HCT116 (cell line): ENCODE measurements at regions not wholly inside any gene's neighbourhood (a gene's known extent, or its start where the extent isn't known, plus 50 kb on each side); places are given as distances from the start of the nearest gene placed in this dataset.

ENCODE experiments used
- ATAC-seq: fragments of 200-7000 bp; cut with Tn5 transposase; 2 replicates; pipeline ENCODE4 v1.9.1; 2020; ENCODE audit warnings: mild to moderate bottlenecking, moderate library complexity
- BruUV-seq: library from RNA; stranded (reverse); fragments of 400-500 nt; replicated peaks from 2 replicates; lab custom pipeline; 2021; lab: Mats Ljungman, UMichigan
- CTCF ChIA-PET: fragments of 300-600 bp; sonication (Branson Sonifier 250); formaldehyde crosslinking; loops from one replicate; lab custom pipeline; 2021; ENCODE audit warnings: antibody characterized with exemption; lab: Charles Lee
- POLR2A ChIA-PET: fragments of 300-600, 350-600 bp; sonication (Branson Sonifier 250); formaldehyde crosslinking; loops from one replicate; lab custom pipeline; 2021; ENCODE audit warnings: antibody characterized with exemption; lab: Charles Lee
- RAD21 ChIA-PET, 2 experiments: fragments of 300-600 bp; sonication (Branson Sonifier 250); formaldehyde crosslinking; loops; one replicate each; lab custom pipeline; 2023; ENCODE audit warnings: low total read pairs in 2 of 2; ENCODE audit not compliant: uncharacterized antibody in 2 of 2, unreplicated experiment in 2 of 2, low non-redundant PET in 1 of 2; lab: Charles Lee
- DNase-seq: peaks from one replicate; pipeline ENCODE4 v3.0.0-alpha.2; 2010; ENCODE audit warnings: low read depth, low spot score
- H2AFZ ChIP-seq: fragments of 200-600 bp; shearing (Covaris generic), sonication (generic); 2 replicates; pipeline ENCODE4 v1.6.1; 2017; ENCODE audit warnings: low read depth, mixed run types, mixed read lengths, antibody characterized with exemption, low read length; ENCODE audit not compliant: poor library complexity, severe bottlenecking
- H3K27ac ChIP-seq: 2 replicates; pipeline ENCODE4 v1.5.1; 2012; ENCODE audit warnings: low read depth, low read length
- H3K27me3 ChIP-seq: fragments of 200-600 bp; sonication (generic); 2 replicates; pipeline ENCODE4 v1.6.1; 2016; ENCODE audit warnings: mixed run types, low read length, mixed read lengths; ENCODE audit not compliant: insufficient read depth
- H3K36me3 ChIP-seq, 2 experiments: fragments of 200-500 bp in 1 of 2; fragments of 200-600 bp in 1 of 2; sonication (Bioruptor generic) in 1 of 2; sonication (generic) in 1 of 2; 2 replicates each; pipeline versions ENCODE4 v1.5.1 to v1.6.1; 2014 to 2016; ENCODE audit warnings: low read length in 2 of 2, inconsistent platforms in 1 of 2, mixed read lengths in 1 of 2, mixed run types in 1 of 2; ENCODE audit not compliant: insufficient read depth in 2 of 2, control insufficient read depth in 1 of 2
- H3K4me1 ChIP-seq, 2 experiments: fragments of 200-600 bp in 1 of 2; sonication (generic) in 1 of 2; 2 replicates each; pipeline versions ENCODE4 v1.5.1 to v1.6.1; 2012 to 2017; ENCODE audit warnings: low read length in 2 of 2, inconsistent platforms in 1 of 2, mild to moderate bottlenecking in 1 of 2, mixed read lengths in 1 of 2, mixed run types in 1 of 2, moderate library complexity in 1 of 2; ENCODE audit not compliant: insufficient read depth in 2 of 2, control insufficient read depth in 1 of 2
- H3K4me2 ChIP-seq: fragments of 200-600 bp; sonication (generic); 2 replicates; pipeline ENCODE4 v1.6.1; 2017; ENCODE audit warnings: mixed run types, low read length, mixed read lengths
- H3K4me3 ChIP-seq, 2 experiments: fragments of 200-600 bp in 1 of 2; sonication (generic) in 1 of 2; replicated peaks in 1 of 2; 2 replicates each; pipeline ENCODE4 v1.5.1; 2011 to 2016; ENCODE audit warnings: low read length in 2 of 2, control low read depth in 1 of 2, low read depth in 1 of 2, mild to moderate bottlenecking in 1 of 2, mixed read lengths in 1 of 2, mixed run types in 1 of 2
- H3K79me2 ChIP-seq: fragments of 200-600 bp; sonication (generic); 2 replicates; pipeline ENCODE4 v1.6.1; 2017; ENCODE audit warnings: mild to moderate bottlenecking, mixed run types, low read length, moderate library complexity, mixed read lengths; ENCODE audit not compliant: insufficient read depth
- H3K9ac ChIP-seq: fragments of 200-600 bp; sonication (generic); 2 replicates; pipeline ENCODE4 v1.6.1; 2016; ENCODE audit warnings: low read length, mixed read lengths
- H3K9me2 ChIP-seq: fragments of 200-600 bp; sonication (generic), shearing (Covaris generic); 2 replicates; pipeline ENCODE4 v1.6.1; 2017; ENCODE audit warnings: mixed run types, mild to moderate bottlenecking, moderate library complexity; ENCODE audit not compliant: insufficient read depth
- H3K9me3 ChIP-seq, 2 experiments: fragments of 200-500 bp in 1 of 2; fragments of 200-600 bp in 1 of 2; sonication (Bioruptor generic) in 1 of 2; sonication (generic) in 1 of 2; 2 replicates each; pipeline ENCODE4 v1.6.1; 2014 to 2017; ENCODE audit warnings: low read length in 2 of 2, mixed read lengths in 2 of 2, inconsistent platforms in 1 of 2, low read depth in 1 of 2, mild to moderate bottlenecking in 1 of 2, mixed run types in 1 of 2, moderate library complexity in 1 of 2; ENCODE audit not compliant: control insufficient read depth in 1 of 2, insufficient read depth in 1 of 2
- H4K20me1 ChIP-seq: fragments of 200-600 bp; sonication (generic), shearing (Covaris generic); 2 replicates; pipeline ENCODE4 v1.6.1; 2017; ENCODE audit warnings: mixed run types, mild to moderate bottlenecking, moderate library complexity; ENCODE audit not compliant: insufficient read depth
- CBX3 ChIP-seq: IDR thresholded peaks from 2 replicates; pipeline ENCODE4 v1.6.1; 2012; ENCODE audit warnings: low read depth
- ELF1 ChIP-seq: IDR thresholded peaks from 2 replicates; pipeline ENCODE4 v1.6.1; 2012; ENCODE audit warnings: low read depth, borderline replicate concordance
- EZH2 ChIP-seq: fragments of 200-600 bp; sonication (generic); IDR thresholded peaks from 2 replicates; pipeline ENCODE4 v1.6.1; 2017; ENCODE audit warnings: antibody characterized with exemption, mixed run types
- EZH2phosphoT487 ChIP-seq: fragments of 200-600 bp; IDR thresholded peaks from 2 replicates; pipeline ENCODE4 v1.6.1; 2018; ENCODE audit warnings: antibody characterized with exemption, borderline replicate concordance
- FOSL1 ChIP-seq: IDR thresholded peaks from 2 replicates; pipeline ENCODE4 v1.6.1; 2012; ENCODE audit warnings: low read depth
- POLR2AphosphoS5 ChIP-seq: IDR thresholded peaks from 2 replicates; pipeline ENCODE4 v1.6.1; 2011; ENCODE audit warnings: mild to moderate bottlenecking, low read depth, low read length, moderate library complexity
- RAD21 ChIP-seq: IDR thresholded peaks from 2 replicates; pipeline ENCODE4 v1.6.1; 2012; ENCODE audit warnings: low read depth, mild to moderate bottlenecking
- SIN3A ChIP-seq: IDR thresholded peaks from 2 replicates; pipeline ENCODE4 v1.6.1; 2012; ENCODE audit warnings: low read depth
- SP1 ChIP-seq: IDR thresholded peaks from 2 replicates; pipeline ENCODE4 v1.6.1; 2012; ENCODE audit warnings: low read depth
- SRF ChIP-seq: IDR thresholded peaks from 2 replicates; pipeline ENCODE4 v1.6.1; 2012; ENCODE audit warnings: low read depth
- TCF7L2 ChIP-seq: IDR thresholded peaks from 2 replicates; pipeline ENCODE4 v1.7.0; 2011; ENCODE audit warnings: borderline replicate concordance, inconsistent platforms; ENCODE audit not compliant: insufficient read depth, insufficient read length; ENCODE audit errors: extremely low read depth
- YY1 ChIP-seq: IDR thresholded peaks from 2 replicates; pipeline ENCODE4 v1.6.1; 2011; ENCODE audit warnings: low read length, low read depth, moderate library complexity, mild to moderate bottlenecking; ENCODE audit not compliant: insufficient replicate concordance; ENCODE audit errors: extremely low read depth
- ZFX ChIP-seq: fragments of 450-650 bp; IDR thresholded peaks from 2 replicates; pipeline ENCODE4 v1.6.1; 2017
- ZNF274 ChIP-seq: fragments of 200-500 bp; sonication (Bioruptor generic); IDR thresholded peaks from 2 replicates; pipeline ENCODE4 v1.6.1; 2014; ENCODE audit warnings: mild to moderate bottlenecking, low read depth, low read length, inconsistent platforms
- intact Hi-C: fragments of 100-400 bp; cut with micrococcal nuclease; formaldehyde crosslinking; loops from 2 replicates; pipeline ENCODE4 v1.10.0; 2022
- TF ChIP-seq, protein P1 (sequence below): IDR thresholded peaks from 2 replicates; pipeline ENCODE4 v1.6.1; 2011; ENCODE audit warnings: mild to moderate bottlenecking, low read length, moderate library complexity; ENCODE audit not compliant: insufficient replicate concordance; ENCODE audit errors: extremely low read depth
- TF ChIP-seq, protein P2 (sequence below), 3 experiments: fragments of 200-600 bp in 1 of 3; sonication (generic) in 1 of 3; IDR thresholded peaks in 2 of 3; conservative IDR thresholded peaks in 1 of 3; 2 replicates each; pipeline ENCODE4 v1.5.1; 2012 to 2017; ENCODE audit warnings: low read depth in 2 of 3, low read length in 2 of 3, antibody characterized with exemption in 1 of 3, borderline replicate concordance in 1 of 3, control low read depth in 1 of 3, mild to moderate bottlenecking in 1 of 3, mixed read lengths in 1 of 3, mixed run types in 1 of 3, moderate library complexity in 1 of 3; ENCODE audit not compliant: insufficient read depth in 1 of 3
- TF ChIP-seq, protein P3 (sequence below): IDR thresholded peaks from 2 replicates; pipeline ENCODE4 v1.6.1; 2012
- TF ChIP-seq, protein P4 (sequence below): IDR thresholded peaks from 2 replicates; pipeline ENCODE4 v1.6.1; 2012; ENCODE audit warnings: low read depth
- TF ChIP-seq, protein P5 (sequence below): IDR thresholded peaks from 2 replicates; pipeline ENCODE4 v1.6.1; 2012

DNA sequence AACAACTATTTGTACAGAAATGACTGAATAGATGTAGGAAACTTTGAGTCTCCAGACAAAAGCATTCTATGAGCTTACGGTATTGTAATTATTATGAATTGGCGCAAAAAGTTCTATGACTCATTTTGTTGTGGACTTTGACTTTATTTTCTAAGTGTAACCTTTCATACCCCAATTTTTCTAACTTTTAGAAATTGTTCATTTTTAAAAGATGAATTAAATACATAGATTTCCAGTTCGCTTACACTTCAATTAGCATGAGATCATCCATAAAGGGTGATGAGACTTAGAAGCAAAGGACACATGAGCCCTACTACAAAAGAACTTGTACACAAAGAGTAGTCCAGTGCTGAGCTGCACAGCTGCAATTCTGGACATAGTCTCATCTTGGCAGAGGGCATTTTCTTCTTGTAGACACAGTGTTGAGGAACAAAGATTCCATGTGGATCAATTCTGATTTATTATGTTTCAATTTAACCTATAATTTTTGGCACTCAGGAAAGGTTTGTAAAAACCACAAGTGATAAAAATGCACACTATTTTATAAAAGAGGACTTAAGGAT, 431.1 kb downstream of the LRRIQ3 start:
- ATAC-seq (no peak), DNase-seq (no peak)
- intact Hi-C loops = no loop called here
- Histone ChIP-seq H3K4me3 (no peak overlapping the region), H3K9me3 (peaks cover 0 to 8% of the 10 kb centered on the region in 2 experiments; a peak in 1 of 4 replicates), H3K79me2 (no peaks in the 10 kb centered on the region), H3K9ac (no peak overlapping the region), H4K20me1 (no peaks in the 10 kb centered on the region), H3K9me2 (no peaks in the 10 kb centered on the region), H3K4me2 (no peak overlapping the region), H3K36me3 (no peaks in the 10 kb centered on the region), H3K27me3 (no peaks in the 10 kb centered on the region), H2AFZ (no peak overlapping the region), H3K4me1 (no peaks in the 10 kb centered on the region), H3K27ac (no peak overlapping the region)
- POLR2A ChIA-PET = no interaction called here
- CTCF ChIA-PET = no interaction called here
- TF ChIP-seq SP1 (no peak), ZNF274 (no peak), FOSL1 (no peak), ZFX (no peak), POLR2AphosphoS5 (no peak), CBX3 (no peak), RAD21 (no peak), SIN3A (no peak), EZH2 (no peak), YY1 (no peak), ELF1 (no peak), TCF7L2 (no peak), EZH2phosphoT487 (no peak), SRF (no peak)
- TF ChIP-seq, protein P1, sequence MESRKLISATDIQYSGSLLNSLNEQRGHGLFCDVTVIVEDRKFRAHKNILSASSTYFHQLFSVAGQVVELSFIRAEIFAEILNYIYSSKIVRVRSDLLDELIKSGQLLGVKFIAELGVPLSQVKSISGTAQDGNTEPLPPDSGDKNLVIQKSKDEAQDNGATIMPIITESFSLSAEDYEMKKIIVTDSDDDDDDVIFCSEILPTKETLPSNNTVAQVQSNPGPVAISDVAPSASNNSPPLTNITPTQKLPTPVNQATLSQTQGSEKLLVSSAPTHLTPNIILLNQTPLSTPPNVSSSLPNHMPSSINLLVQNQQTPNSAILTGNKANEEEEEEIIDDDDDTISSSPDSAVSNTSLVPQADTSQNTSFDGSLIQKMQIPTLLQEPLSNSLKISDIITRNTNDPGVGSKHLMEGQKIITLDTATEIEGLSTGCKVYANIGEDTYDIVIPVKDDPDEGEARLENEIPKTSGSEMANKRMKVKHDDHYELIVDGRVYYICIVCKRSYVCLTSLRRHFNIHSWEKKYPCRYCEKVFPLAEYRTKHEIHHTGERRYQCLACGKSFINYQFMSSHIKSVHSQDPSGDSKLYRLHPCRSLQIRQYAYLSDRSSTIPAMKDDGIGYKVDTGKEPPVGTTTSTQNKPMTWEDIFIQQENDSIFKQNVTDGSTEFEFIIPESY = no peak
- TF ChIP-seq, protein P2, sequence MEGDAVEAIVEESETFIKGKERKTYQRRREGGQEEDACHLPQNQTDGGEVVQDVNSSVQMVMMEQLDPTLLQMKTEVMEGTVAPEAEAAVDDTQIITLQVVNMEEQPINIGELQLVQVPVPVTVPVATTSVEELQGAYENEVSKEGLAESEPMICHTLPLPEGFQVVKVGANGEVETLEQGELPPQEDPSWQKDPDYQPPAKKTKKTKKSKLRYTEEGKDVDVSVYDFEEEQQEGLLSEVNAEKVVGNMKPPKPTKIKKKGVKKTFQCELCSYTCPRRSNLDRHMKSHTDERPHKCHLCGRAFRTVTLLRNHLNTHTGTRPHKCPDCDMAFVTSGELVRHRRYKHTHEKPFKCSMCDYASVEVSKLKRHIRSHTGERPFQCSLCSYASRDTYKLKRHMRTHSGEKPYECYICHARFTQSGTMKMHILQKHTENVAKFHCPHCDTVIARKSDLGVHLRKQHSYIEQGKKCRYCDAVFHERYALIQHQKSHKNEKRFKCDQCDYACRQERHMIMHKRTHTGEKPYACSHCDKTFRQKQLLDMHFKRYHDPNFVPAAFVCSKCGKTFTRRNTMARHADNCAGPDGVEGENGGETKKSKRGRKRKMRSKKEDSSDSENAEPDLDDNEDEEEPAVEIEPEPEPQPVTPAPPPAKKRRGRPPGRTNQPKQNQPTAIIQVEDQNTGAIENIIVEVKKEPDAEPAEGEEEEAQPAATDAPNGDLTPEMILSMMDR (IDR thresholded peaks at IDR 0.05 in 2 of 3, conservative IDR thresholded peaks at IDR 0.05 in 1 of 3; ENCODE audit: borderline replicate concordance in 1 of 3, insufficient read depth in 1 of 3, low read depth in 2 of 3, low read length in 2 of 3) = no peak
- TF ChIP-seq, protein P3, sequence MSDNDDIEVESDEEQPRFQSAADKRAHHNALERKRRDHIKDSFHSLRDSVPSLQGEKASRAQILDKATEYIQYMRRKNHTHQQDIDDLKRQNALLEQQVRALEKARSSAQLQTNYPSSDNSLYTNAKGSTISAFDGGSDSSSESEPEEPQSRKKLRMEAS = no peak
- TF ChIP-seq, protein P4, sequence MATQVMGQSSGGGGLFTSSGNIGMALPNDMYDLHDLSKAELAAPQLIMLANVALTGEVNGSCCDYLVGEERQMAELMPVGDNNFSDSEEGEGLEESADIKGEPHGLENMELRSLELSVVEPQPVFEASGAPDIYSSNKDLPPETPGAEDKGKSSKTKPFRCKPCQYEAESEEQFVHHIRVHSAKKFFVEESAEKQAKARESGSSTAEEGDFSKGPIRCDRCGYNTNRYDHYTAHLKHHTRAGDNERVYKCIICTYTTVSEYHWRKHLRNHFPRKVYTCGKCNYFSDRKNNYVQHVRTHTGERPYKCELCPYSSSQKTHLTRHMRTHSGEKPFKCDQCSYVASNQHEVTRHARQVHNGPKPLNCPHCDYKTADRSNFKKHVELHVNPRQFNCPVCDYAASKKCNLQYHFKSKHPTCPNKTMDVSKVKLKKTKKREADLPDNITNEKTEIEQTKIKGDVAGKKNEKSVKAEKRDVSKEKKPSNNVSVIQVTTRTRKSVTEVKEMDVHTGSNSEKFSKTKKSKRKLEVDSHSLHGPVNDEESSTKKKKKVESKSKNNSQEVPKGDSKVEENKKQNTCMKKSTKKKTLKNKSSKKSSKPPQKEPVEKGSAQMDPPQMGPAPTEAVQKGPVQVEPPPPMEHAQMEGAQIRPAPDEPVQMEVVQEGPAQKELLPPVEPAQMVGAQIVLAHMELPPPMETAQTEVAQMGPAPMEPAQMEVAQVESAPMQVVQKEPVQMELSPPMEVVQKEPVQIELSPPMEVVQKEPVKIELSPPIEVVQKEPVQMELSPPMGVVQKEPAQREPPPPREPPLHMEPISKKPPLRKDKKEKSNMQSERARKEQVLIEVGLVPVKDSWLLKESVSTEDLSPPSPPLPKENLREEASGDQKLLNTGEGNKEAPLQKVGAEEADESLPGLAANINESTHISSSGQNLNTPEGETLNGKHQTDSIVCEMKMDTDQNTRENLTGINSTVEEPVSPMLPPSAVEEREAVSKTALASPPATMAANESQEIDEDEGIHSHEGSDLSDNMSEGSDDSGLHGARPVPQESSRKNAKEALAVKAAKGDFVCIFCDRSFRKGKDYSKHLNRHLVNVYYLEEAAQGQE = no peak
- TF ChIP-seq, protein P5, sequence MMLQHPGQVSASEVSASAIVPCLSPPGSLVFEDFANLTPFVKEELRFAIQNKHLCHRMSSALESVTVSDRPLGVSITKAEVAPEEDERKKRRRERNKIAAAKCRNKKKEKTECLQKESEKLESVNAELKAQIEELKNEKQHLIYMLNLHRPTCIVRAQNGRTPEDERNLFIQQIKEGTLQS = no peak
- RAD21 ChIA-PET = no interaction called here
- no TSS peak for BruUV-seq
